ENCODE measurements at regions not wholly inside any gene's neighbourhood (a gene's known extent, or its start where the extent isn't known, plus 50 kb on each side); places are given as distances from the start of the nearest gene placed in this dataset.

GRCh38 chr14:104337351-104337750, 199.0 kb downstream of the KIF26A start:
- no peak for DNase-seq (ENCODE audit: low read depth, low spot score)
- H3K4me3 ChIP-seq (ENCODE audit: low read length) = no peak overlapping the region
- H3K4me1 ChIP-seq (ENCODE audit: control insufficient read depth, insufficient read depth, low read length) = no peaks in the 10 kb centered on the region
- H3K27me3 ChIP-seq (ENCODE audit: control insufficient read depth, insufficient read depth, low read length) = no peaks in the 10 kb centered on the region
- WGBS (ENCODE audit: insufficient coverage, insufficient read length) = no CpG with 5 or more reads among the region's 4 CpGs
- H3K27ac ChIP-seq (ENCODE audit: low read length) = no peak overlapping the region
- H3K36me3 ChIP-seq (ENCODE audit: control insufficient read depth, insufficient read depth, low read length) = no peaks in the 10 kb centered on the region
- no peaks in the 10 kb centered on the region for H3K9me3 ChIP-seq (ENCODE audit: control insufficient read depth, insufficient read depth, low read length)

GRCh38 chr14:104339361-104339760, 201.0 kb downstream of the KIF26A start:
- no CpG with 5 or more reads among the region's 1 CpG for WGBS (ENCODE audit: insufficient coverage, insufficient read length)
- Histone ChIP-seq H3K4me1 (ENCODE audit: control insufficient read depth, insufficient read depth, low read length) (no peaks in the 10 kb centered on the region; the same call in 1 of the 2 replicates), H3K9me3 (ENCODE audit: control insufficient read depth, insufficient read depth, low read length) (no peaks in the 10 kb centered on the region), H3K4me3 (ENCODE audit: low read length) (no peak overlapping the region), H3K27ac (ENCODE audit: low read length) (no peak overlapping the region), H3K27me3 (ENCODE audit: control insufficient read depth, insufficient read depth, low read length) (no peaks in the 10 kb centered on the region), H3K36me3 (ENCODE audit: control insufficient read depth, insufficient read depth, low read length) (no peaks in the 10 kb centered on the region)
- no peak for DNase-seq (ENCODE audit: low read depth, low spot score)

- Histone ChIP-seq H3K27me3 (ENCODE audit: control insufficient read depth, insufficient read depth, low read length) (no peaks in the 10 kb centered on the region), H3K9me3 (ENCODE audit: control insufficient read depth, insufficient read depth, low read length) (no peaks in the 10 kb centered on the region), H3K36me3 (ENCODE audit: control insufficient read depth, insufficient read depth, low read length) (no peaks in the 10 kb centered on the region), H3K27ac (ENCODE audit: low read length) (no peak overlapping the region), H3K4me1 (ENCODE audit: control insufficient read depth, insufficient read depth, low read length) (no peaks in the 10 kb centered on the region; the same call in 1 of the 2 replicates), H3K4me3 (ENCODE audit: low read length) (no peak overlapping the region)
- DNase-seq (ENCODE audit: low read depth, low spot score) = no peak
These were observed 201.4 kb downstream of the KIF26A start for GRCh38 chr14:104339829-104340228.

GRCh38 chr14:104341532-104342434, 203.4 kb downstream of the KIF26A start:
- peak; percentile 75 for DNase-seq (ENCODE audit: low read depth, low spot score)
- Histone ChIP-seq H3K4me1 (ENCODE audit: control insufficient read depth, insufficient read depth, low read length) (no peaks in the 10 kb centered on the region; the same call in 1 of the 2 replicates), H3K27ac (ENCODE audit: low read length) (no peak overlapping the region), H3K9me3 (ENCODE audit: control insufficient read depth, insufficient read depth, low read length) (no peaks in the 10 kb centered on the region), H3K4me3 (ENCODE audit: low read length) (no peak overlapping the region), H3K27me3 (ENCODE audit: control insufficient read depth, insufficient read depth, low read length) (no peaks in the 10 kb centered on the region), H3K36me3 (ENCODE audit: control insufficient read depth, insufficient read depth, low read length) (no peaks in the 10 kb centered on the region)
- WGBS (ENCODE audit: insufficient coverage, insufficient read length) = no CpG with 5 or more reads among the region's 27 CpGs

- Histone ChIP-seq H3K4me1 (ENCODE audit: control insufficient read depth, insufficient read depth, low read length) (no peaks in the 10 kb centered on the region; the same call in 1 of the 2 replicates), H3K9me3 (ENCODE audit: control insufficient read depth, insufficient read depth, low read length) (no peaks in the 10 kb centered on the region), H3K36me3 (ENCODE audit: control insufficient read depth, insufficient read depth, low read length) (no peaks in the 10 kb centered on the region), H3K27ac (ENCODE audit: low read length) (no peak overlapping the region), H3K27me3 (ENCODE audit: control insufficient read depth, insufficient read depth, low read length) (no peaks in the 10 kb centered on the region), H3K4me3 (ENCODE audit: low read length) (no peak overlapping the region)
- no CpG with 5 or more reads among the region's 22 CpGs for WGBS (ENCODE audit: insufficient coverage, insufficient read length)
- no peak for DNase-seq (ENCODE audit: low read depth, low spot score)
These were observed 204.3 kb downstream of the KIF26A start for GRCh38 chr14:104342435-104343293.

- no CpG with 5 or more reads among the region's 6 CpGs for WGBS (ENCODE audit: insufficient coverage, insufficient read length)
- no peak overlapping the region for H3K27ac ChIP-seq (ENCODE audit: low read length)
- no peak overlapping the region for H3K4me3 ChIP-seq (ENCODE audit: low read length)
- DNase-seq (ENCODE audit: low read depth, low spot score) = no peak
- H3K27me3 ChIP-seq (ENCODE audit: control insufficient read depth, insufficient read depth, low read length) = no peaks in the 10 kb centered on the region
- H3K4me1 ChIP-seq (ENCODE audit: control insufficient read depth, insufficient read depth, low read length) = no peaks in the 10 kb centered on the region; the same call in 1 of the 2 replicates
- no peaks in the 10 kb centered on the region for H3K9me3 ChIP-seq (ENCODE audit: control insufficient read depth, insufficient read depth, low read length)
- no peaks in the 10 kb centered on the region for H3K36me3 ChIP-seq (ENCODE audit: control insufficient read depth, insufficient read depth, low read length)
These were observed 204.9 kb downstream of the KIF26A start for GRCh38 chr14:104343294-104343625.

- Histone ChIP-seq H3K27me3 (ENCODE audit: control insufficient read depth, insufficient read depth, low read length) (no peaks in the 10 kb centered on the region), H3K36me3 (ENCODE audit: control insufficient read depth, insufficient read depth, low read length) (no peaks in the 10 kb centered on the region), H3K4me1 (ENCODE audit: control insufficient read depth, insufficient read depth, low read length) (no peaks in the 10 kb centered on the region; the same call in 1 of the 2 replicates), H3K9me3 (ENCODE audit: control insufficient read depth, insufficient read depth, low read length) (no peaks in the 10 kb centered on the region), H3K4me3 (ENCODE audit: low read length) (no peak overlapping the region), H3K27ac (ENCODE audit: low read length) (no peak overlapping the region)
- no CpG with 5 or more reads among the region's 11 CpGs for WGBS (ENCODE audit: insufficient coverage, insufficient read length)
- no peak for DNase-seq (ENCODE audit: low read depth, low spot score)
These were observed 205.6 kb downstream of the KIF26A start for GRCh38 chr14:104343690-104344640.

- no CpG with 5 or more reads among the region's 11 CpGs for WGBS (ENCODE audit: insufficient coverage, insufficient read length)
- no peak overlapping the region for H3K27ac ChIP-seq (ENCODE audit: low read length)
- no peaks in the 10 kb centered on the region for H3K9me3 ChIP-seq (ENCODE audit: control insufficient read depth, insufficient read depth, low read length)
- H3K4me3 ChIP-seq (ENCODE audit: low read length) = no peak overlapping the region
- no peaks in the 10 kb centered on the region; the same call in 1 of the 2 replicates for H3K4me1 ChIP-seq (ENCODE audit: control insufficient read depth, insufficient read depth, low read length)
- DNase-seq (ENCODE audit: low read depth, low spot score) = no peak
- H3K27me3 ChIP-seq (ENCODE audit: control insufficient read depth, insufficient read depth, low read length) = no peaks in the 10 kb centered on the region
- no peaks in the 10 kb centered on the region for H3K36me3 ChIP-seq (ENCODE audit: control insufficient read depth, insufficient read depth, low read length)
These were observed 206.6 kb downstream of the KIF26A start for GRCh38 chr14:104344818-104345620.

GRCh38 chr14:104345621-104346462, 207.5 kb downstream of the KIF26A start:
- H3K36me3 ChIP-seq (ENCODE audit: control insufficient read depth, insufficient read depth, low read length) = no peaks in the 10 kb centered on the region
- H3K4me1 ChIP-seq (ENCODE audit: control insufficient read depth, insufficient read depth, low read length) = no peaks in the 10 kb centered on the region; the same call in 1 of the 2 replicates
- H3K4me3 ChIP-seq (ENCODE audit: low read length) = no peak overlapping the region
- H3K27ac ChIP-seq (ENCODE audit: low read length) = no peak overlapping the region
- no peaks in the 10 kb centered on the region for H3K9me3 ChIP-seq (ENCODE audit: control insufficient read depth, insufficient read depth, low read length)
- no peaks in the 10 kb centered on the region for H3K27me3 ChIP-seq (ENCODE audit: control insufficient read depth, insufficient read depth, low read length)
- no peak for DNase-seq (ENCODE audit: low read depth, low spot score)
- no CpG with 5 or more reads among the region's 20 CpGs for WGBS (ENCODE audit: insufficient coverage, insufficient read length)

Measured in iPS DF 6.9 (cell line).